Stimulated activated naive CD4-positive, alpha-beta T cell treated with Interleukin-2 at 50 U/mL for 16 hours (primary cell): ENCODE measurements at regions not wholly inside any gene's neighbourhood (a gene's known extent, or its start where the extent isn't known, plus 50 kb on each side); places are given as distances from the start of the nearest gene placed in this dataset.
"Not testable (repeated sequence)": the region's sequence is repeated elsewhere in the genome, so short reads cannot be mapped to it uniquely, and the experiment has no call there.

Experiments used
- DNase-seq: peaks from one replicate; lab custom pipeline; 2025; lab: John Stamatoyannopoulos, UW

DNA sequence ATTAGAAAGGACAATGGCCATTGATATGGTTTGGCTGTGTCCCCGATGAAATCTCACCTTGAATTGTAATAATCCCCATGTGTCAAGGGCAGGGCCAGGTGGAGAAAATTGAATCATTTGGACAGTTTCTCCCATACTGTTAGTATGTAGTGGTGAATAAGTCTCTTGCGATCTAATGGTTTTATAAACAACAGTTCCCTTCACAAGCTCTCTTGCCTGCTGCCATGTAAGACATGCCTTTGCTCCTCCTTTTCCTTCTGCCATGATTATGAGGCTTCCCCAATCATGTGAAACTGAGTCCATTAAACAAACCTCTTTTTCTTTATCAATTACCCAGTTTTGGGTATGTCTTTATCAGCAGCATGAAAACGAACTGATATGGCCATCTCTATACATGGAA, 302.7 kb downstream of the SFMBT2 start:
- no peak for DNase-seq

- DNase-seq: no peak
Observed at GRCh38 chr10:7107285-7107684, 303.5 kb downstream of the SFMBT2 start.

- DNase-seq: not testable (repeated sequence)
Observed at GRCh38 chr10:7104379-7104778, 306.5 kb downstream of the SFMBT2 start.

DNA sequence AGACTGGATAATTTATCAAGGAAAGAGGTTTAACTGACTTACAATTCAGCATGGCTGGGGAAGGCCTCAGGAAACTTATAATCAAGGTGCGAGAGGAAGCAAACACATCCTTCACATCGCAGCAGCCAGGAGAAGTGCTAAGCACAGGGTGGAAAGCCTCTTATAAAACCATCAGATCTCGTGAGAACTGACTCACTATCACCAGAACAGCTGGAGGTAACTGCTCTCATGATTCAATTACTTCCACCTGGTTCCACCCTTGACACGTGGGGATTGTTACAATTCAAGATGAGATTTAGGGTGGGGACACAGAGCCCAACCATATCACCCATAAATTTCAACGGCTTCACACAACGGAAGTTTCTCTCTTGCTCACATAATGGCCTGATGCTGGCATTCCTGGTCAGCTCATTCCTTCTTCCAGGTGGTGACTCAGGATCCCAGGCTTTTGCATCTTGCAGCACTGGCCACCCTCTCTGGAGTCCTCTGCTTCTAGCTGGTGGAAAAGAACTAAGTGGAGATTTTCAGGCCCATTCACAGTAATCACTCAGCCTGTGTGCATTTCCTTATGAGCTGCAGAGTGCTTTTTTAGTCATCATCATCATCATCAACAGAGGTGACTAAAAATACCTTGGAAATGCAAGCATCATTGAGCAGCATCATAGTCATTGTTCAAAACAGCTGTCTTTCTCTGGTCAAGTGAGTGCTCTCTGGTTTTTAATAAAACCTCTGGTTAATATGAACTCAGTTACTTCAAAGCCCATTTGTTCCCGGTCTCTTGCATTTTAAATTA, 308.1 kb downstream of the SFMBT2 start:
- no peak for DNase-seq

GRCh38 chr10:7102084-7102483, 308.8 kb downstream of the SFMBT2 start:
- no peak for DNase-seq

DNA sequence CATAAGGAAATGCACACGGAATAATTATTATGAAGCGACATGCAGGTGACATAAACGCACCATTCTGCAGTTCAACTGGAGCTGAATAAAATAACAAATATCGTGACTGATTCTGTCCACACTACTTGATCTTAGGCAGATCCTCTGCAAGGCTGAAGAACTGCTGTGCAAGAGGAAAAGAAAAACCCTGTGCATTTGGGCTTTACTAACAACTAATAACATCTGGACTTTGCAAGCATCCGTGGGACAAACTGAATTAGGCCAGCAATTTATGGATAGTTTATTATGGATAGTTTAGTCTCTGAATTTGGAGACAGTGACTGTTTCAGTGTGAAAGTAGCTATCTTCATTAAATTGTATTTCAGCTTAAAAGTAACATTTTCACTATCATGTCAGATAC, 309.4 kb downstream of the SFMBT2 start:
- no peak for DNase-seq

DNA sequence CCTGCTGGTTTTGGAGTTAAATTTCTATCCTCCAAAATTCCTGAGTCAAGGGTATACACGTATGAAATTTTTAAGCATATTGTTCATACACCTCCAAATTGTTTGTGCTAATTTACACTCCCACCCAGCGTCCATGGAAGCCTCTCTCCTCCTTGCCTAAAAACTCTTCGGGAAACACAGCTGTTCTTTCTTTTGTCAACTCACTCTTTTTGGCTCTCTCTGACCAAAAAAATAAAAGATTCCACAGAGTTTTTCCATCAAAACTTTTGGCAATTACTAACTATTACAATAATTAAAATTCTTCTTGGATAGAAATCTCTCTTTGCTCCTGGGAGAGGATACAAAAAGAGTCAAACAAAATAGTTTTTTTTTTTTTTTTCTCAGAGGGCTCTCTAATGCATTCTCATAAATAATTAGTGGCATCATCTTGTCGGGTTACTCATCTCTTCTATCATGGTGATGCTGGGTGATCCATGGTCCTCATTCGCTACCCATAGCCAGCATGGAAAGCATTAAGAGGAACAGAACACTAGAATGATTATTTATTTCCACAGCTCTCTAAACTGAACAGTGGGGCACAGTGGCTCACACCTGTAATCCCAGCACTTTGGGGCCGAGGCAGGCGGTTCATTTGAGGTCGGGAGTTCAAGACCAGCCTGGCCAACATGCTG, 310.7 kb downstream of the SFMBT2 start:
- DNase-seq: no peak

DNA sequence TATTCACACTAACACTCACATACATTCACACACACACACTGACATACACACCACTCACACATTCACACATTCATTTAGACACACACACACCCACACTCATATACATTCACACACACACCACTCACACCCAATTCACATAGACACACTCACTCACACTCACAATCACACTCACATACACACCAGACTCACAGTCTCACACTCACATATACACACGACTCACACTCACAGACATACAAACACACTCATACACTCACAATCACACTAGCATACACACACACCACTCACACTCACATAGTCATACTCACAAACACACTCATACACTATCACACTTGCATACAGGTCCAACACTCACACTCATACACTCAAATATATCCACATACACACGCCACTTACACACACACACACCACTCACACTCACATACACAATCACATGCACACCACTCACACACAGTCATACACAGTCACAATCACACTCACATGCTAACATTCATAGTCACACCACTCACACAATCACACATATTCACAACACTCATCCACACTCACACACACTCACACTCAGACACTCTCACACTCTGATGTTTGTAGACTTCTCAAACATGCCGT, 312.6 kb downstream of the SFMBT2 start:
- no peak for DNase-seq

DNA sequence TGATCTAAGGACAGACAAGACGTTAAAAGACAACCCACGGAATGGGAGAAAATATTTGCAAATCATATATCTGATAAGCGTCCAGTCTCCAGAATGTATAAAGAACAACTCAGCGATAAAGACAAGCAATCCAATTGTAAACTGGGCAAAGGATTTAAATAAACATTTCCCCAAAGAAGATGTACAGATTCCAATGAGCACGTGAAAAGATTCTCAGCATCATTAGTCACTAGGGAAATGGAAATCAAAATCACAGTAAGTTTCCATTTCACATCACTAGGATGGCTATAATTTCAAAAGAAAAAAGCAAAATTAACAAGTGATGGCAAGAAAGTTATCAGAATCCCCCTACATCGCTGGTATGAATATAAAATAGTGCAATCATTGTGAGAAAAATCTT, 316.1 kb downstream of the SFMBT2 start:
- DNase-seq: no peak

DNA sequence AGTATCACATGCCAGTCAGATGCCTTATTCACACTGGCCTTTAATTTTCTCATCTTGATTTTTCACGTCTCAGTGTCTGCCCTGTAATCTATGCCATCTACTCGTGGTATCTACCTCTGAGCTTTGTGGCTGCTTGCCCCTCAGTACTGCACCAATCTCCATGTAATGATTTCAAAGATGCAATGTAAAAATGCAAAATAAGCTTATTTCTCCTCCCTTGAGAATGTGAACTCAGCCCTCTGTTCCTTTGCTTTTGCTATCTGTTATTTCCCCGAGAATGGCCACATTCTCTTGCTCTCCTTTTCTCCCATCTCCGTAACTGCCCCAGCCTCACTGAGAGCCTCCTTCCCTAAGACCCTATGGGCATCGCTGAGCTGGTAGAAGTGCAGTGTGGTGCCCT, 317.5 kb downstream of the SFMBT2 start:
- no peak for DNase-seq

DNA sequence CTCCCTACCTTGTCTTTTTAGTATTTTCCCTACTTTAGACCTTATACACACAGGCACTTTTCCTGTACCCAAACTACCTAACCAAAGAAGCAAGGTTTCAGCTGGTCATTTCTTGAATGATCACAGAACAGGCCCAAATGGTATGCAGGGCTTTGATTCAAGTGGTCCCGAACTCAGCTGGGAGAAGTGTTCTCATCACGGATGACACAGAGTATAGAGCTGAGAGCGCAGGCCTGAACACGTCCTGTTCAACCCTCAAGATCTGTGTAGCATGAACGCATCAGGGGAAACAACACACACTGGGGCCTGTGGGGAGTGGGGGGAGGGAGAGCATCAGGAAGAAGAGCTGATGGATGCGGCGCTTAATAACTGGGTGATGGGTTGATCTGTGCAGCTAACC, 318.2 kb downstream of the SFMBT2 start:
- DNase-seq: no peak

- DNase-seq: no peak
Observed at GRCh38 chr10:7090529-7090928, 320.3 kb downstream of the SFMBT2 start.

GRCh38 chr10:7085913-7086589, 324.8 kb downstream of the SFMBT2 start:
- DNase-seq: no peak

DNA sequence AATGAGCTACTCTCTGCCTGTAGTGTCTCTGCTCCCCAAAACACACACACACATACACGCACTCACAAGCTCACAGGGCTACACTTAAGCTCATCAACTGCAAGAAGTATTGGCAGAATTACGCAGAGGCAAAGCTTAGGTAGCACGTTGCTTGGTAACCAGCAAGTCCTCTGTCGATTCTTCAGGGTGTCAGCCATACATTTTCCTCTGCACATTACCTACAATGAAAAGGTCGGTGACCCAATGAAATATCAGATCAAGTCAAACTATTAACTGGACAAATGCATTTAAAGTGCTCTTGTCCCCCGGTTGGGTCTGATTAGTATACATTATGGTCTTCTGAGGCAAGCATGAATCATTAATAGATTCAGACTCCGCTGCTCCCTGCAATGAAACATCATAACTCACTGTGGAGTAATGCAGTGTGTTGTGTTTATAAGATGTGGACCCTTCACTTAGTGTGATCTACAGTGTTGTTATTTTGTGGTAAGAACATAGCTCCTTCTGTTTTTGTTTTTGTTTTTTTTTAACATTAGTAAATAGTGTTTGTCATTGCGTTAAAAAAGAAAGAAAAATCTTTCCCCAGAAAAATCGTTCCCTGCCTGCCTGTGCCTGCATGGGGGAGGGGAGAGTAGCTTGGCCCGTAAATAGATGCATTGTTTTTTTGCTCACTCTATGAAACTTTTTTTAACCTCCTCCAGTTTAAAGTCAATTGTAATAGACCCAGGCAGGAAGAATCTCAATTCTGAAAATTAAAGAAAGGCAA, 325.5 kb downstream of the SFMBT2 start:
- no peak for DNase-seq

DNA sequence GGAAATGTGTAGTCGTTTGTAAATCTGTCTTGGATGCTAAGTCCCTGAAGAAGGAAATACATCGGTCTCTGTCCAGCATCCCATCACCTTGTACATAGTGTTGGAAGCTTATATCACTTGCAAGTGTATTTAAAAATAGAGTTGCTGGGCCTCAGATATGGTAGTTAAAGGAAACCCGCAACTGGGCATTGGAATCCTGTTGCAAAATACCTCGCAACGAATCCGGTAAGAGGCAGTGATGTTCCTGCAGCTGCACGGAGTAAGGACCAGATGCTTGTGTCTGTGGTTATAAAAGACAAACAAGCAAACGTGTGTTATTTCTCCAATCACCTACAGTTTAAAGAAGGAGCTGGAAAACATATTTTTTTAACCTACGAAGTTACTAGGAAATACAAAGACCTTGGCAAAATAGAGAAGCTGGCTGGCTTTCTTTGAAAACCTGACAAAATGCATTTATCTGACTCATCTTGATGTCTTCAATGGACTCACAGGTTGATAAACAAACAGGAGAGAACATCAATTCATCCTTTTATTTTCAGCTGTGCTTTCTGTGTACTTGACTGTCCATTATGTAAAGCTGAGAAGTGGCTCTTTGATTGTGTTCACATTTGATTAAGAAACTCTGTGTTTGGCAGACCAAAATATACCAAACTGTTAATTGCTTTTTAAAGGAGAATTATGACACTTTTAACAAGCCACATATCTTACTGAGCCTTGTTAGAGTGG, 326.4 kb downstream of the SFMBT2 start:
- no peak for DNase-seq

DNA sequence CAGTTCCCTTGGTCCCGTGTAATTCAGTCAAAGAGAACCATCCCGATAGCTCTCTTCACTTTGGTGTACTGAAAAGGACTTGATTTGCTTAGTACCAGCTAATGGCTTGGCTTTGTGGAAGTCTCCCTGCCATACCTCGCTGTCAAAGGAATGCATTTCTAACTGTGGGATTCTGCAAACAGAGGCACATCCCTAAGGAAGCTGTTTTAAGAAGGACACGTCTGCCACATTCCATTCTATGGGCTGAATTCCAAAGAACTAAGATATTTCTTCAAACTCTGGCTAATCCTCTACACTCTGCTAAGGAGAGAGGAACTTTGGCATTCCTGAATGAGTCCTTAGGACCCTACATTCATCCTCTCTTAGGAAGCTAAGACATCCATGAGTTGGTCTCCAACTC, 327.9 kb downstream of the SFMBT2 start:
- no peak for DNase-seq

- no peak for DNase-seq
Observed at GRCh38 chr10:7077880-7078279, 333.0 kb downstream of the SFMBT2 start.

GRCh38 chr10:7075851-7076250, 335.0 kb downstream of the SFMBT2 start:
- no peak for DNase-seq

DNA sequence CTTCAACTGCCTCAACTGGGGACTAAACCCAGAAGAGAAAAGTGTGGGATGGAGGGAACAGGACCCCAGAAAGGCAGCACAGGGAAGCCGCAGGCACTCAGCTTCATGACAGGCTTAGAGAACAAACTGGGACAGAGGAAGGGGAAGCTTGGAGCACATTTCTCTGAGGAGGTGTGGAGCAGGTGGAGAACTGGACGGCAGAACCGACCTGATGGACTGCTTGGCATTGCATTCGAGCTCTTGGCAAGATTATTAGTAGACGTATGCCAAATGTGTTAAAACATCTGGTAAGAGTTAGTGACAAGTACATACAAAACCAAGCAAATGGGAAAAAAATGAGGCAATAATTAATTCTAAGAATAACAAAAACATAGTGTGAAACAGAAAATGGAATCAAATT, 335.7 kb downstream of the SFMBT2 start:
- no peak for DNase-seq

GRCh38 chr10:7071421-7071820, 339.4 kb downstream of the SFMBT2 start:
- no peak for DNase-seq

GRCh38 chr10:7070950-7071349, 339.9 kb downstream of the SFMBT2 start:
- no peak for DNase-seq
